Amniotic stem cell (primary cell): ENCODE measurements at regions not wholly inside any gene's neighbourhood (a gene's known extent, or its start where the extent isn't known, plus 50 kb on each side); places are given as distances from the start of the nearest gene placed in this dataset.

Experiments used
- DNase-seq: peaks from one replicate; lab custom pipeline; 2025; lab: John Stamatoyannopoulos, UW

GRCh38 chr1:58430421-58431275, 115.9 kb downstream of the OMA1 start:
- DNase-seq = no peak

GRCh38 chr1:58426918-58427317, 119.6 kb downstream of the OMA1 start:
- no peak for DNase-seq

GRCh38 chr1:58422436-58422835, 124.1 kb downstream of the OMA1 start:
- no peak for DNase-seq

- DNase-seq = no peak
These were observed 128.0 kb downstream of the OMA1 start for GRCh38 chr1:58418283-58419228.

GRCh38 chr1:58412071-58412580, 134.4 kb downstream of the OMA1 start:
- no peak for DNase-seq

GRCh38 chr1:58409890-58410289, 136.6 kb downstream of the OMA1 start:
- no peak for DNase-seq

GRCh38 chr1:58409336-58409735, 137.2 kb downstream of the OMA1 start:
- no peak for DNase-seq

GRCh38 chr1:58406301-58407071, 140.0 kb downstream of the OMA1 start:
- DNase-seq = no peak

- DNase-seq = no peak
These were observed 140.9 kb downstream of the OMA1 start for GRCh38 chr1:58405660-58406059.

GRCh38 chr1:58403894-58404293, 142.6 kb downstream of the OMA1 start:
- no peak for DNase-seq

GRCh38 chr1:58402444-58402843, 144.1 kb downstream of the OMA1 start:
- no peak for DNase-seq

GRCh38 chr1:58401991-58402390, 144.5 kb downstream of the OMA1 start:
- DNase-seq = no peak

GRCh38 chr1:58399176-58399575, 147.3 kb downstream of the OMA1 start:
- DNase-seq = no peak

GRCh38 chr1:58398714-58399113, 147.8 kb downstream of the OMA1 start:
- DNase-seq = no peak

GRCh38 chr1:58397187-58397820, 149.2 kb downstream of the OMA1 start:
- no peak for DNase-seq

- no peak for DNase-seq
These were observed 150.4 kb downstream of the OMA1 start for GRCh38 chr1:58396150-58396549.

GRCh38 chr1:58395355-58395754, 151.2 kb downstream of the OMA1 start:
- DNase-seq = peak; percentile 38

GRCh38 chr1:58392083-58392482, 154.4 kb downstream of the OMA1 start:
- no peak for DNase-seq

GRCh38 chr1:58391514-58391913, 155.0 kb downstream of the OMA1 start:
- no peak for DNase-seq

- DNase-seq = no peak
These were observed 155.5 kb downstream of the OMA1 start for GRCh38 chr1:58391056-58391455.

- no peak for DNase-seq
These were observed 156.4 kb downstream of the OMA1 start for GRCh38 chr1:58390091-58390490.
